HG02623 (cell line): ENCODE measurements at regions not wholly inside any gene's neighbourhood (a gene's known extent, or its start where the extent isn't known, plus 50 kb on each side); places are given as distances from the start of the nearest gene placed in this dataset.
"Not testable (repeated sequence)": the region's sequence is repeated elsewhere in the genome, so short reads cannot be mapped to it uniquely, and the experiment has no call there.

Experiments used
- ATAC-seq: cut with Tn5 transposase; IDR thresholded peaks from one replicate; pipeline ENCODE4 v1.9.1; 2021; ENCODE audit warnings: moderate library complexity; ENCODE audit not compliant: unreplicated experiment

DNA sequence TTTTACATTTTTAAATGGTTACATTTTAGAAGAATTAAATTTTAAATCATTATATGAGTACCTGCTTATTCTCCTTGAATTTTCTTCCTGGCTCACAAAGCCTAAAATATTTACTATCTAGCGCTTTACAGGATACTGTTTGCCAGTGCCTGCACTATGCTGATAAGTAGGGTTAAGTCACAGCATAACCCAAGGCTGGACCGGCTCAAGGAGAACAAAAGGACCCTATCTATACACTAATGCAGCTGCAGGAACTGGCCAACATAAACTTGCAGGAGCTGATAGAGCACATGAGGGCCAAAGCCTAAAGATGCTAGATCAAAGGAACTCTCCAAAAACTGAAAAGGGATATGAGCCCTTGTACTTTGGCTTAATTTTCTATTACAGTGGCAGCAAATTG, 1086.9 kb upstream of the TMPRSS15 start:
- ATAC-seq: no peak

- ATAC-seq: not testable (repeated sequence)
These were observed 1090.1 kb upstream of the TMPRSS15 start for GRCh38 chr21:19493437-19494241.

DNA sequence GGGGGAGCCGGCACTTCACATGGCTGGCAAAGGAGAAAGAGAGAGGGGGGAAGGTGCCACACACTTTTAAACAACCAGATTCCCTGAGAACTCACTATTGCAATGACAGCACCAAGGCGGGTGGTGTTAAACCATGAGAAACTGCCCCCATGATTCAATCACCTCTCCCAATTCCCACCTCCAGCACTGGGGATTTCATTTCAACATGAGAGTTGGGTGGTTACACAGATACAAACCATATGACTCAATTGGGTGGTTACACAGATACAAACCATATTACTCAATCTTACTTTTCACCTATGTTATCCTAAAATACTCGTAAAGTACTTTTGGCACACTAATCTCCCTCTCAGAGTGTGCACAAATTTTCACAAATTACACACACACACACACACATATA, 1097.5 kb upstream of the TMPRSS15 start:
- no peak for ATAC-seq

- no peak for ATAC-seq
These were observed 1104.2 kb upstream of the TMPRSS15 start for GRCh38 chr21:19507682-19508260.

GRCh38 chr21:19508442-19508841, 1104.9 kb upstream of the TMPRSS15 start:
- no peak for ATAC-seq

GRCh38 chr21:19508844-19509243, 1105.3 kb upstream of the TMPRSS15 start:
- no peak for ATAC-seq

DNA sequence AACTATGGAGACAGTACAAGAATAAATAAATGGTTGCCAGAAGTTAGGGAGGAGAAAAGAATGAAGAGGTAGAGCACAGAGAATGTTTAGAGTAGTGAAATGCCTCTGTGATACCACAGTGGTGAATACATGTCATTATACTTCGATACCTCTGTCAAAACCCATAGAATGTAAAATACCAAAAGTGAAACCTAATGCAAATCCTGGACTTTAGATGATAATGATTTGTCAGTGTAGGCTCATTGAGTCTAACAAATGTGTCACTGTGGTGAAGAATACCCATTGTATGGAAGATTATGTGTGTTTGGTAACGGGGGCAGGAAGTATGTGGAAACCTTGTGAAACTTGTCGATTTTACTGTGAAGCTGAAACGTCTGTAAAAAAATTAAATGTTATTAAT, 1106.5 kb upstream of the TMPRSS15 start:
- no peak for ATAC-seq

- ATAC-seq: no peak
These were observed 1107.1 kb upstream of the TMPRSS15 start for GRCh38 chr21:19510653-19511052.

DNA sequence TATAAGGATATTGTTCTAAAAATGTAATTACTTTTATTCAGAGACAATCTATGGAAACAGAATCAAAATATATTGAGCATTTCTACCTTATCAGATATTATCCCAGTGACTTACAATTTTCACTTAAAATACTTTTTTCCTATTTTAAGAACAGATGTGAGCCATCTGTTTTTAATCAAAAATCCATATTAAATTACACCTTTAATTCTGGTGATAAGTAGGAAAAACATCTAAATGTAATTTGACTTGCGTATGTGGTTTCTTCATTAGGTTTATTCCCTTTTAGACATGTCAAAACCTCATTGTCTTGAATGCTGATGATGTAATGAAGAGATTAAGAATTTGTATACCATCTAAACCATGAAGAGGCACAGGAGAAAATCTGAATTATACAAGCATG, 1118.8 kb upstream of the TMPRSS15 start:
- no peak for ATAC-seq

DNA sequence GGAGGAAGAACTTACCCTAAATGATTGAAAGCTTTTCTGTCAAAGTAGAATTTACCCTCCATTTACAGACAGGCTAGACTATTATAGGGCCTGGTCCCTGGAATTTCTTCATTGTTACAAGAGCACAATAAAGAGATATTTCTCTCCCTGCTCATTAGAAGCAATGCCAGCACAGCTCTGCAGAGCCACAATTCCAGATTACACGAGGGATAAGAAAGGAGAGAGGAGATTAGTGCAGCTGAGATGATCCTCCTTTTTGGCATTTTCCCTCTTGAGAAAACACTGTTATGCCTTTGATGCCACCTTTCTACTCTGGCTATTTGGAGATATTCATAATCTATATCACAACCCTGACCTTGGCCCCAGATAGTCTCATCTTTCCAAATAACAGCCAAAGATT, 1119.5 kb upstream of the TMPRSS15 start:
- no peak for ATAC-seq

DNA sequence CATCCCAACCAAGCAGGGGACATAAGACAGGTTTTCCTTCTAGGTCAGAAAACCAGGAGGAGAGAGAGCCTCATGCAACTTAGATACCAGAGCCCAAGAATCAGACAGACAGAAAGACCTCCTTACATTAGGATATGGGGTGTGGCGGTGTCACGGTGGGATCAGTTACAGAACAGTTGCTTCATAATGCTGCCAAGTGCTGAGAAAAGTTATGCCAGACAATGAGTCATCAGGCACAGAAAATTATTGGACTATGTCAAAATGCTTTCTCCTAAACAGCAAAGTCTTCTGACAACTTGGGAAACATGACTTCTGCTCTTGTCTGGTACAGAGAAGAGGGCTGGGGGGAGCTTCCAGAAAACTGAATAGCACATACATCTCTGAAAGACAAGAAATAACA, 1120.2 kb upstream of the TMPRSS15 start:
- no peak for ATAC-seq

DNA sequence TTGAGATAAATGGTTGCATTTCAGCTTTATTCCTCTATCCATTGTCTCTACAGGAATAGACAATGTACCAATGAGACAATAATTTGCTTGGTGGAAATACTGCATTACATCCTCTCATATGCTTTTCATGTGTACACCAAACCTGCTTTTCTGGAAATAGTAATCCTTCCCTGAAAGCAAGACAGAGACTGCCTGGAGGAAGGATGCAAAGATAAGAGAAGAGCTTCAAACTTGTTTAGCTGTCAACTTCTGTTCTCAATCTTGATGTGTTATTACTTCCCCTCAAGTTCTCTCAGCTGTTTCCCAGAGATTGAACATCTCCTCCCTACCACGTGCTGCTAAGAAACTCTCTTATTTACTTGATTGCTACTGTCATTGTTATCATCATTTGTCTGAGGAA, 1125.4 kb upstream of the TMPRSS15 start:
- no peak for ATAC-seq

- no peak for ATAC-seq
These were observed 1131.8 kb upstream of the TMPRSS15 start for GRCh38 chr21:19535356-19535755.

GRCh38 chr21:19537116-19537515, 1133.5 kb upstream of the TMPRSS15 start:
- ATAC-seq: no peak

GRCh38 chr21:19540287-19540686, 1136.7 kb upstream of the TMPRSS15 start:
- ATAC-seq: no peak

- no peak for ATAC-seq
These were observed 1138.0 kb upstream of the TMPRSS15 start for GRCh38 chr21:19541602-19542001.

- not testable (repeated sequence) for ATAC-seq
These were observed 1140.9 kb upstream of the TMPRSS15 start for GRCh38 chr21:19544493-19544892.

GRCh38 chr21:19547951-19548840, 1144.6 kb upstream of the TMPRSS15 start:
- no peak for ATAC-seq

GRCh38 chr21:19553919-19554615, 1150.5 kb upstream of the TMPRSS15 start:
- no peak for ATAC-seq

GRCh38 chr21:19557046-19557445, 1153.5 kb upstream of the TMPRSS15 start:
- ATAC-seq: no peak

DNA sequence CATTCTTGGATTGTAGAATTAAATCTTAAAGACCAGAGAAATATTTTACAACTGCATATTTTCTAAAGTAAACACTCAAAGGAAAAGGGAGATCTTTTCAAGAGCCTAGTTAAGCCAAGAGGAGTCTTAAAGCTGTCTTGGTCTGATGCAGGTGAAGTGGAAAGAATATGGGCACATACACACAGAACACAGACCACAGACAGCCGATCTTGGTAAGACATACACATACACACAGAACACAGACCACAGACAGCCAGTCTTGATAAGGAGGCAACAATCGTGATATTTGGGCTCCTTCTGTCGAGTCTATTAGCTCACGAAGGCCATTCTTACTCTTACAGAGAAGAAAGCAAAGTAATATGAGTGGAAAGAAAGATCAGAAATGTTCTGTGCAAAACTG, 1153.9 kb upstream of the TMPRSS15 start:
- no peak for ATAC-seq
